ENCODE measurements at regions not wholly inside any gene's neighbourhood (a gene's known extent, or its start where the extent isn't known, plus 50 kb on each side); places are given as distances from the start of the nearest gene placed in this dataset.

- no peak for DNase-seq
Observed at GRCh38 chr13:40471911-40472310, 194.5 kb downstream of the FOXO1 start.

GRCh38 chr13:40472427-40473220, 193.8 kb downstream of the FOXO1 start:
- no peak for DNase-seq

GRCh38 chr13:40475617-40476016, 190.8 kb downstream of the FOXO1 start:
- DNase-seq = no peak

GRCh38 chr13:40476175-40476958, 190.1 kb downstream of the FOXO1 start:
- DNase-seq = no peak

GRCh38 chr13:40477623-40478608, 188.5 kb downstream of the FOXO1 start:
- DNase-seq = no peak

- no peak for DNase-seq
Observed at GRCh38 chr13:40478775-40479174, 187.7 kb downstream of the FOXO1 start.

- no peak for DNase-seq
Observed at GRCh38 chr13:40479196-40479845, 187.1 kb downstream of the FOXO1 start.

GRCh38 chr13:40480012-40480914, 186.2 kb downstream of the FOXO1 start:
- DNase-seq = no peak

- DNase-seq = no peak
Observed at GRCh38 chr13:40480915-40481516, 185.4 kb downstream of the FOXO1 start.

- DNase-seq = no peak
Observed at GRCh38 chr13:40483601-40484000, 182.8 kb downstream of the FOXO1 start.

GRCh38 chr13:40484101-40484800, 182.2 kb downstream of the FOXO1 start:
- no peak for DNase-seq

- no peak for DNase-seq
Observed at GRCh38 chr13:40484974-40485373, 181.5 kb downstream of the FOXO1 start.

- peak; percentile 38 for DNase-seq
Observed at GRCh38 chr13:40485611-40486517, 180.6 kb downstream of the FOXO1 start.

GRCh38 chr13:40486518-40487163, 179.8 kb downstream of the FOXO1 start:
- no peak for DNase-seq

- no peak for DNase-seq
Observed at GRCh38 chr13:40488869-40489391, 177.5 kb downstream of the FOXO1 start.

GRCh38 chr13:40490086-40490758, 176.2 kb downstream of the FOXO1 start:
- no peak for DNase-seq

- DNase-seq = no peak
Observed at GRCh38 chr13:40492511-40492910, 173.9 kb downstream of the FOXO1 start.

- no peak for DNase-seq
Observed at GRCh38 chr13:40494513-40494912, 171.9 kb downstream of the FOXO1 start.

Measured in activated T-cell treated with anti-CD3 and anti-CD28 coated beads for 4 hours (primary cell).